ENCODE measurements at regions not wholly inside any gene's neighbourhood (a gene's known extent, or its start where the extent isn't known, plus 50 kb on each side); places are given as distances from the start of the nearest gene placed in this dataset.

- no peak overlapping the region for H3K9ac ChIP-seq
- no peaks in the 10 kb centered on the region for H3F3A ChIP-seq (ENCODE audit: insufficient read depth)
- H3K4me3 ChIP-seq = no peak overlapping the region
- 45 to 57% methylated on average over 7 of the region's 7 CpGs for WGBS, 2 experiments (ENCODE audit: low coverage in 1 of 2, low lambda C conversion rate in 2 of 2, missing lambda C conversion rate in 2 of 2)
- H3K27me3 ChIP-seq (replicated peaks; ENCODE audit: insufficient read depth) = peaks cover 42% of the 10 kb centered on the region
- H4K20me1 ChIP-seq (ENCODE audit: insufficient read depth) = no peaks in the 10 kb centered on the region
- H2AFZ ChIP-seq = no peak overlapping the region
- TF ChIP-seq EZH2phosphoT487 (IDR thresholded peaks at IDR 0.05; ENCODE audit: insufficient read depth, low read depth) (no peak), EZH2 (IDR thresholded peaks at IDR 0.05; ENCODE audit: insufficient read depth, poor library complexity, severe bottlenecking) (no peak)
- no peak overlapping the region for H3K4me2 ChIP-seq (ENCODE audit: unreplicated experiment)
- H3K27ac ChIP-seq = no peak overlapping the region
- no peaks in the 10 kb centered on the region for H3K9me2 ChIP-seq (ENCODE audit: insufficient read depth)
- H3K79me2 ChIP-seq (ENCODE audit: insufficient read depth) = no peaks in the 10 kb centered on the region
- H3K4me1 ChIP-seq (ENCODE audit: insufficient read depth) = no peaks in the 10 kb centered on the region
- DNase-seq = no peak
- in situ Hi-C loops (cut with MboI) = no loop called here
- no peaks in the 10 kb centered on the region for H3K36me3 ChIP-seq (ENCODE audit: low read depth)
- H3K9me3 ChIP-seq (ENCODE audit: low read depth) = no peaks in the 10 kb centered on the region
Measured at GRCh38 chr3:18016366-18016765, 273.9 kb upstream of the TBC1D5 start.

GRCh38 chr3:18012933-18013332 is 270.5 kb upstream of the TBC1D5 start:
- no peaks in the 10 kb centered on the region; the same call in 1 of the 2 replicates for H3F3A ChIP-seq (ENCODE audit: insufficient read depth)
- peaks cover 12% of the 10 kb centered on the region for H3K27me3 ChIP-seq (replicated peaks; ENCODE audit: insufficient read depth)
- no peak overlapping the region for H3K9ac ChIP-seq
- DNase-seq = no peak
- H3K79me2 ChIP-seq (ENCODE audit: insufficient read depth) = no peaks in the 10 kb centered on the region
- no peaks in the 10 kb centered on the region for H3K9me3 ChIP-seq (ENCODE audit: low read depth)
- no peaks in the 10 kb centered on the region for H4K20me1 ChIP-seq (ENCODE audit: insufficient read depth)
- no peak overlapping the region for H3K27ac ChIP-seq
- H3K4me2 ChIP-seq (ENCODE audit: unreplicated experiment) = no peak overlapping the region
- no peak overlapping the region for H3K4me3 ChIP-seq
- no peak overlapping the region for H2AFZ ChIP-seq
- H3K36me3 ChIP-seq (ENCODE audit: low read depth) = no peaks in the 10 kb centered on the region
- TF ChIP-seq EZH2 (IDR thresholded peaks at IDR 0.05; ENCODE audit: insufficient read depth, poor library complexity, severe bottlenecking) (no peak), EZH2phosphoT487 (IDR thresholded peaks at IDR 0.05; ENCODE audit: insufficient read depth, low read depth) (no peak)
- in situ Hi-C loops (cut with MboI) = no loop called here
- 48 to 53% methylated on average over 4 of the region's 4 CpGs for WGBS, 2 experiments (ENCODE audit: low coverage in 1 of 2, low lambda C conversion rate in 2 of 2, missing lambda C conversion rate in 2 of 2)
- H3K4me1 ChIP-seq (ENCODE audit: insufficient read depth) = peaks cover 5% of the 10 kb centered on the region; the same call in 1 of the 2 replicates
- H3K9me2 ChIP-seq (ENCODE audit: insufficient read depth) = no peaks in the 10 kb centered on the region

GRCh38 chr3:18012436-18012835 is 270.0 kb upstream of the TBC1D5 start:
- Histone ChIP-seq H3K9me2 (ENCODE audit: insufficient read depth) (no peaks in the 10 kb centered on the region), H3K79me2 (ENCODE audit: insufficient read depth) (no peaks in the 10 kb centered on the region), H3K4me1 (ENCODE audit: insufficient read depth) (peaks cover 6% of the 10 kb centered on the region; the same call in 1 of the 2 replicates), H3K9me3 (ENCODE audit: low read depth) (no peaks in the 10 kb centered on the region), H3K27me3 (replicated peaks; ENCODE audit: insufficient read depth) (peaks cover 7% of the 10 kb centered on the region; the same call in 1 of the 2 replicates), H3K36me3 (ENCODE audit: low read depth) (no peaks in the 10 kb centered on the region), H3K4me3 (no peak overlapping the region), H4K20me1 (ENCODE audit: insufficient read depth) (no peaks in the 10 kb centered on the region), H3F3A (ENCODE audit: insufficient read depth) (no peaks in the 10 kb centered on the region; the same call in 1 of the 2 replicates), H3K9ac (no peak overlapping the region), H3K4me2 (ENCODE audit: unreplicated experiment) (no peak overlapping the region), H2AFZ (no peak overlapping the region), H3K27ac (no peak overlapping the region)
- TF ChIP-seq EZH2 (IDR thresholded peaks at IDR 0.05; ENCODE audit: insufficient read depth, poor library complexity, severe bottlenecking) (no peak), EZH2phosphoT487 (IDR thresholded peaks at IDR 0.05; ENCODE audit: insufficient read depth, low read depth) (no peak)
- WGBS, 2 experiments (ENCODE audit: low coverage in 1 of 2, low lambda C conversion rate in 2 of 2, missing lambda C conversion rate in 2 of 2) = 35 to 37% methylated on average over 2 of the region's 2 CpGs
- in situ Hi-C loops (cut with MboI) = no loop called here
- no peak for DNase-seq

GRCh38 chr3:18011387-18011786 is 269.0 kb upstream of the TBC1D5 start:
- in situ Hi-C loops (cut with MboI) = no loop called here
- 57 to 58% methylated on average over 3 of the region's 3 CpGs for WGBS, 2 experiments (ENCODE audit: low coverage in 1 of 2, low lambda C conversion rate in 2 of 2, missing lambda C conversion rate in 2 of 2)

More at GRCh38 chr3:18011387-18011786, 269.0 kb upstream of the TBC1D5 start:
- Histone ChIP-seq H3F3A (ENCODE audit: insufficient read depth) (no peaks in the 10 kb centered on the region; the same call in 1 of the 2 replicates), H2AFZ (no peak overlapping the region), H3K27me3 (replicated peaks; ENCODE audit: insufficient read depth) (no peaks in the 10 kb centered on the region; the same call in 1 of the 2 replicates), H3K9ac (no peak overlapping the region), H3K27ac (no peak overlapping the region), H3K4me1 (ENCODE audit: insufficient read depth) (peaks cover 6% of the 10 kb centered on the region; the same call in 1 of the 2 replicates), H3K4me3 (no peak overlapping the region), H4K20me1 (ENCODE audit: insufficient read depth) (no peaks in the 10 kb centered on the region), H3K4me2 (ENCODE audit: unreplicated experiment) (no peak overlapping the region), H3K9me3 (ENCODE audit: low read depth) (no peaks in the 10 kb centered on the region), H3K79me2 (ENCODE audit: insufficient read depth) (no peaks in the 10 kb centered on the region), H3K9me2 (ENCODE audit: insufficient read depth) (0 out of 2 replicates have a peak, but pooled peaks cover 5% of the 10 kb centered on the region), H3K36me3 (ENCODE audit: low read depth) (no peaks in the 10 kb centered on the region)
- no peak for DNase-seq
- TF ChIP-seq EZH2 (IDR thresholded peaks at IDR 0.05; ENCODE audit: insufficient read depth, poor library complexity, severe bottlenecking) (no peak), EZH2phosphoT487 (IDR thresholded peaks at IDR 0.05; ENCODE audit: insufficient read depth, low read depth) (no peak)
